ENCODE measurements at regions not wholly inside any gene's neighbourhood (a gene's known extent, or its start where the extent isn't known, plus 50 kb on each side); places are given as distances from the start of the nearest gene placed in this dataset.
"Not testable (repeated sequence)": the region's sequence is repeated elsewhere in the genome, so short reads cannot be mapped to it uniquely, and the experiment has no call there.

- not testable (repeated sequence) for TF ChIP-seq CTCF, POLR2A, POLR2AphosphoS5 (IDR thresholded peaks at IDR 0.05)
Observed at GRCh38 chrX:13480780-13481179, 88.6 kb upstream of the EGFL6 start.
